Activated T-cell treated with anti-CD3 and anti-CD28 coated beads, Interleukin-2, amount 50 U/mL, for 4 hours (primary cell): ENCODE measurements at regions not wholly inside any gene's neighbourhood (a gene's known extent, or its start where the extent isn't known, plus 50 kb on each side); places are given as distances from the start of the nearest gene placed in this dataset.

Experiments
- ATAC-seq, 2 donors: fragments of 200-7000 bp; cut with Tn5 transposase; one replicate each; pipeline ENCODE4 v1.10.0; 2021
- DNase-seq: peaks from one replicate; pipeline ENCODE4 v3.0.0-alpha.2; 2020
- H3K27me3 Mint-ChIP-seq: one replicate; pipeline ENCODE4 v1.8.0; 2021; ENCODE audit warnings: low read depth, mixed read lengths
- H3K36me3 Mint-ChIP-seq: one replicate; pipeline ENCODE4 v1.8.0; 2022; ENCODE audit warnings: mixed read lengths; ENCODE audit not compliant: insufficient read depth
- H3K4me1 Mint-ChIP-seq: one replicate; pipeline ENCODE4 v1.8.0; 2021; ENCODE audit warnings: low read depth, mixed read lengths
- H3K4me3 Mint-ChIP-seq: one replicate; pipeline ENCODE4 v1.8.0; 2021; ENCODE audit warnings: mild to moderate bottlenecking, moderate library complexity, mixed read lengths
- H3K9me3 Mint-ChIP-seq: one replicate; pipeline ENCODE4 v1.8.0; 2021; ENCODE audit warnings: mixed read lengths

- H3K4me1 Mint-ChIP-seq: no peaks in the 10 kb centered on the region
Observed at GRCh38 chr4:188197566-188197965, 58.3 kb downstream of the TRIML1 start.

GRCh38 chr4:188198982-188199792, 59.9 kb downstream of the TRIML1 start:
- H3K4me3 Mint-ChIP-seq: no peak overlapping the region
- DNase-seq (no peak), ATAC-seq (no peak)
- H3K9me3 Mint-ChIP-seq: peaks cover 20% of the 10 kb centered on the region
- H3K27me3 Mint-ChIP-seq: no peaks in the 10 kb centered on the region
- H3K4me1 Mint-ChIP-seq: no peaks in the 10 kb centered on the region
- H3K36me3 Mint-ChIP-seq: no peaks in the 10 kb centered on the region

More at GRCh38 chr4:188197566-188197965, 58.3 kb downstream of the TRIML1 start:
- Mint-ChIP-seq H3K36me3 (no peaks in the 10 kb centered on the region), H3K4me3 (no peak overlapping the region), H3K27me3 (no peaks in the 10 kb centered on the region), H3K9me3 (peaks cover 17% of the 10 kb centered on the region)
- ATAC-seq: no peak
- DNase-seq: no peak

GRCh38 chr4:188201851-188202250, 62.6 kb downstream of the TRIML1 start:
- H3K9me3 Mint-ChIP-seq: peaks cover 20% of the 10 kb centered on the region
- H3K27me3 Mint-ChIP-seq: no peaks in the 10 kb centered on the region
- ATAC-seq (no peak), DNase-seq (no peak)
- H3K36me3 Mint-ChIP-seq: no peaks in the 10 kb centered on the region
- H3K4me3 Mint-ChIP-seq: no peak overlapping the region
- no peaks in the 10 kb centered on the region for H3K4me1 Mint-ChIP-seq

- DNase-seq (no peak), ATAC-seq (no peak)
- no peak overlapping the region for H3K4me3 Mint-ChIP-seq
- H3K36me3 Mint-ChIP-seq: no peaks in the 10 kb centered on the region
- H3K4me1 Mint-ChIP-seq: no peaks in the 10 kb centered on the region
- peaks cover 16% of the 10 kb centered on the region for H3K9me3 Mint-ChIP-seq
- H3K27me3 Mint-ChIP-seq: no peaks in the 10 kb centered on the region
Observed at GRCh38 chr4:188206783-188207182, 67.5 kb downstream of the TRIML1 start.

GRCh38 chr4:188214861-188215260, 75.6 kb downstream of the TRIML1 start:
- H3K9me3 Mint-ChIP-seq: peaks cover 7% of the 10 kb centered on the region
- no peaks in the 10 kb centered on the region for H3K36me3 Mint-ChIP-seq
- ATAC-seq: no peak
- no peak overlapping the region for H3K4me3 Mint-ChIP-seq
- no peaks in the 10 kb centered on the region for H3K4me1 Mint-ChIP-seq
- H3K27me3 Mint-ChIP-seq: no peaks in the 10 kb centered on the region
- no peak for DNase-seq

- H3K9me3 Mint-ChIP-seq: peaks cover 4% of the 10 kb centered on the region
- DNase-seq (no peak), ATAC-seq (no peak)
- no peaks in the 10 kb centered on the region for H3K36me3 Mint-ChIP-seq
- H3K4me3 Mint-ChIP-seq: no peak overlapping the region
- no peaks in the 10 kb centered on the region for H3K27me3 Mint-ChIP-seq
- no peaks in the 10 kb centered on the region for H3K4me1 Mint-ChIP-seq
Observed at GRCh38 chr4:188218392-188218791, 79.2 kb downstream of the TRIML1 start.

GRCh38 chr4:188220006-188220405, 80.8 kb downstream of the TRIML1 start:
- ATAC-seq (no peak), DNase-seq (no peak)
- peaks cover 4% of the 10 kb centered on the region for H3K9me3 Mint-ChIP-seq
- H3K4me1 Mint-ChIP-seq: no peaks in the 10 kb centered on the region
- H3K27me3 Mint-ChIP-seq: no peaks in the 10 kb centered on the region
- H3K36me3 Mint-ChIP-seq: no peaks in the 10 kb centered on the region
- no peak overlapping the region for H3K4me3 Mint-ChIP-seq

GRCh38 chr4:188221090-188221489, 81.8 kb downstream of the TRIML1 start:
- DNase-seq (no peak), ATAC-seq (no peak)
- H3K27me3 Mint-ChIP-seq: no peaks in the 10 kb centered on the region
- peaks cover 4% of the 10 kb centered on the region for H3K9me3 Mint-ChIP-seq
- no peaks in the 10 kb centered on the region for H3K36me3 Mint-ChIP-seq
- H3K4me1 Mint-ChIP-seq: no peaks in the 10 kb centered on the region
- H3K4me3 Mint-ChIP-seq: no peak overlapping the region

- DNase-seq (no peak), ATAC-seq (no peak)
- Mint-ChIP-seq H3K4me1 (no peaks in the 10 kb centered on the region), H3K9me3 (peaks cover 3% of the 10 kb centered on the region), H3K4me3 (no peak overlapping the region), H3K36me3 (no peaks in the 10 kb centered on the region), H3K27me3 (no peaks in the 10 kb centered on the region)
Observed at GRCh38 chr4:188228279-188228678, 89.0 kb downstream of the TRIML1 start.

- no peaks in the 10 kb centered on the region for H3K4me1 Mint-ChIP-seq
- H3K4me3 Mint-ChIP-seq: no peak overlapping the region
- DNase-seq (no peak), ATAC-seq (no peak)
- no peaks in the 10 kb centered on the region for H3K27me3 Mint-ChIP-seq
- no peaks in the 10 kb centered on the region for H3K36me3 Mint-ChIP-seq
- H3K9me3 Mint-ChIP-seq: peaks cover 3% of the 10 kb centered on the region
Observed at GRCh38 chr4:188232428-188232827, 93.2 kb downstream of the TRIML1 start.

- H3K4me3 Mint-ChIP-seq: no peak overlapping the region
- DNase-seq (no peak), ATAC-seq (no peak)
- no peaks in the 10 kb centered on the region for H3K36me3 Mint-ChIP-seq
- no peaks in the 10 kb centered on the region for H3K27me3 Mint-ChIP-seq
- H3K4me1 Mint-ChIP-seq: no peaks in the 10 kb centered on the region
- peaks cover 4% of the 10 kb centered on the region for H3K9me3 Mint-ChIP-seq
Observed at GRCh38 chr4:188242041-188242440, 102.8 kb downstream of the TRIML1 start.

GRCh38 chr4:188245651-188246050, 106.4 kb downstream of the TRIML1 start:
- ATAC-seq: no peak
- H3K36me3 Mint-ChIP-seq: no peaks in the 10 kb centered on the region
- H3K4me3 Mint-ChIP-seq: no peak overlapping the region

GRCh38 chr4:188246488-188246887, 107.2 kb downstream of the TRIML1 start:
- H3K36me3 Mint-ChIP-seq: no peaks in the 10 kb centered on the region
- no peak overlapping the region for H3K4me3 Mint-ChIP-seq
- no peaks in the 10 kb centered on the region for H3K4me1 Mint-ChIP-seq
- no peaks in the 10 kb centered on the region for H3K27me3 Mint-ChIP-seq
- DNase-seq (no peak), ATAC-seq (no peak)
- H3K9me3 Mint-ChIP-seq: peaks cover 7% of the 10 kb centered on the region

More at GRCh38 chr4:188245651-188246050, 106.4 kb downstream of the TRIML1 start:
- no peak for DNase-seq
- Mint-ChIP-seq H3K27me3 (no peaks in the 10 kb centered on the region), H3K4me1 (no peaks in the 10 kb centered on the region), H3K9me3 (peaks cover 7% of the 10 kb centered on the region)

GRCh38 chr4:188254211-188254610, 115.0 kb downstream of the TRIML1 start:
- H3K36me3 Mint-ChIP-seq: no peaks in the 10 kb centered on the region
- no peak overlapping the region for H3K4me3 Mint-ChIP-seq
- DNase-seq (no peak), ATAC-seq (no peak)
- H3K27me3 Mint-ChIP-seq: no peaks in the 10 kb centered on the region
- no peaks in the 10 kb centered on the region for H3K4me1 Mint-ChIP-seq
- peaks cover 4% of the 10 kb centered on the region for H3K9me3 Mint-ChIP-seq

- ATAC-seq: no peak
- H3K27me3 Mint-ChIP-seq: no peaks in the 10 kb centered on the region
Observed at GRCh38 chr4:188262464-188262863, 123.2 kb downstream of the TRIML1 start.

More at GRCh38 chr4:188262464-188262863, 123.2 kb downstream of the TRIML1 start:
- no peaks in the 10 kb centered on the region for H3K4me1 Mint-ChIP-seq
- peaks cover 16% of the 10 kb centered on the region for H3K9me3 Mint-ChIP-seq
- no peak overlapping the region for H3K4me3 Mint-ChIP-seq
- H3K36me3 Mint-ChIP-seq: no peaks in the 10 kb centered on the region
- DNase-seq: no peak
